Activated CD8-positive, alpha-beta memory T cell treated with anti-CD3 and anti-CD28 coated beads for 36 hours (primary cell): ENCODE measurements at regions not wholly inside any gene's neighbourhood (a gene's known extent, or its start where the extent isn't known, plus 50 kb on each side); places are given as distances from the start of the nearest gene placed in this dataset.
"Not testable (repeated sequence)": the region's sequence is repeated elsewhere in the genome, so short reads cannot be mapped to it uniquely, and the experiment has no call there.

ENCODE experiments used
- CTCF ChIA-PET: fragments of 350-600 bp; sonication (Branson Sonifier 250); formaldehyde crosslinking; loops from one replicate; lab custom pipeline; 2021; ENCODE audit warnings: antibody characterized with exemption; lab: Charles Lee
- POLR2A ChIA-PET: fragments of 350-600 bp; sonication (Branson Sonifier 250); formaldehyde crosslinking; loops from one replicate; lab custom pipeline; 2021; ENCODE audit warnings: antibody characterized with exemption; lab: Charles Lee

GRCh38 chr13:34148359-34148758 is 330.4 kb downstream of the RFC3 start:
- ChIA-PET POLR2A (no interaction called here), CTCF (no interaction called here)

DNA sequence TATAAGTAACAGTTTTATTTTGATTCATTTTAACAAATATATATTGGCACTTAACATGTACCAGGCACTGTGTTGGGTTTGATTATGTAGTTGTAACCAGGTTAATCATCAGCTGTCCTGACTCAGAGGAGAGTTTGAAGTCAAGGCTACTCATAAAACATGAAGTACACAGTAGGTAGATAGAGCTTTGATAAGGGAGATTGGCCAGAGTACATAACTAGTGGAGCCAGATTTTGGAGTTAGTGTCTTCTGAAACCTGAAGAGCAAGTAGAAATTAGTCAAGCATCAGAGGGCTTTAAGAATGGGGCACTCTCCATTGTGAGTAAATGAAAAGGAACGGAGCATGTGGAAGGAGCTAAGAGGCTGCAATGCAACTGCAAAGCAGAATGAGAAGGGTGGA is 333.9 kb downstream of the RFC3 start:
- POLR2A ChIA-PET = no interaction called here
- CTCF ChIA-PET = no interaction called here

GRCh38 chr13:34152409-34152808 is 334.5 kb downstream of the RFC3 start:
- CTCF ChIA-PET = no interaction called here
- POLR2A ChIA-PET = no interaction called here

DNA sequence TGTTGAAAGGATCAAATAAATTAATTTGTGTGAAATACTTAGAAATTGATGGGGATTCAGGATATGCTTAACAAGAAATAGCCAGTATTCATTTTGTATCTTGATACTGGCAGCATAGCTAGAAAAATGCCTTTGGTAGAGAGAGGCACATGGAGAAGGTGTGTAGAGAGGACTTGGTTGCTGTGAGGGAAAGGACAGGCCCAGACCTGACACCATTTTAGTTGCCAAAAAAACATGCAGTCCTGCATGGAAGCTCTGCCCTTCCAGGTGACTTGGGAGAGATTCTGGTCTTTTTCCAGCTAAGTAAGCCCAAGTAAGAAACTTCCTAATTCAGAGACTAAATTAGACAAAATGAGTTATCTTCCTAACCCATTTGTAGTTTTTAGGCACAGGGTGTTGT is 335.0 kb downstream of the RFC3 start:
- POLR2A ChIA-PET = no interaction called here
- CTCF ChIA-PET = no interaction called here

DNA sequence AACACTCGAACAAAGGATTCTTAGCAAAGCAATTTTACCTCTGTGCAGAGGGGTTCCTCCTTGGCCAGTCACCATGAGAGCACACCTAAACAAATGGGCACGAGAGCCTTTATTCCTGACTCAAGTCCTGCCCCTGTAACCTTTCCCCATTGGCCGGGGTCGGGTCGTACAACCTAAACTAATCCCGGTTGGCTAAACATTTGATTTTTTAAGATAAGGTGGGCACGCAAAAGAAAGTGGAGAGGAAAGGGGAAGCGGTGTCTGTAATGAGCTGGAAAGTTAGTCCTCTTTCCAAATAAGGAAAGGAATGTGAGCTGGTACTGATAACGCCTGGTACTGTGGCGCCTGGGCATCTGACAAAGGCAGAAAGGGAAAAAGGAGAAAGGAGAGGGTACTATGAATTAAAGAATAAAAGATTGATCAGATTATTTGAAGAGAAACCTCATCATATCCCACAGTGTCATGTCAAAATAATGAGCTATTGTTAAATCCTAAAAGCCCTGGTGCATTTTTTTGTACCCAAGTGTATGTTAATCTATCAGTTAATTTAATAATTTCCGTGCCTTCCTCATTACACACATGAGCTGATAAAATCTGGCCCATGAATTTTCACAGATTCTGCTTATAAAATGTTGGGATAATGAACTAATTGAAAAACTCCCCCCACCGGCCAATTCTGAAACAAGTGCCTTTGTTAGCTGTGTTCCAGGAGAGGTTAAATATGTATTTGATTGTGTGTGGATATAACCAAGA is 335.7 kb downstream of the RFC3 start:
- ChIA-PET POLR2A (no interaction called here), CTCF (no interaction called here)

GRCh38 chr13:34155931-34156607 is 338.1 kb downstream of the RFC3 start:
- POLR2A ChIA-PET = no interaction called here
- CTCF ChIA-PET = no interaction called here

- CTCF ChIA-PET = no interaction called here
- POLR2A ChIA-PET = no interaction called here
These were observed 339.0 kb downstream of the RFC3 start for GRCh38 chr13:34156841-34157365.

GRCh38 chr13:34159946-34160345 is 342.0 kb downstream of the RFC3 start:
- CTCF ChIA-PET = no interaction called here
- POLR2A ChIA-PET = no interaction called here

- CTCF ChIA-PET = no interaction called here
These were observed 344.1 kb downstream of the RFC3 start for GRCh38 chr13:34161931-34162543.

GRCh38 chr13:34162544-34162933 is 344.6 kb downstream of the RFC3 start:
- ChIA-PET CTCF (no interaction called here), POLR2A (no interaction called here)

More at GRCh38 chr13:34161931-34162543, 344.1 kb downstream of the RFC3 start:
- POLR2A ChIA-PET = no interaction called here

GRCh38 chr13:34164582-34164981 is 346.6 kb downstream of the RFC3 start:
- CTCF ChIA-PET = no interaction called here
- POLR2A ChIA-PET = no interaction called here

GRCh38 chr13:34165158-34165557 is 347.2 kb downstream of the RFC3 start:
- ChIA-PET CTCF (no interaction called here), POLR2A (no interaction called here)

DNA sequence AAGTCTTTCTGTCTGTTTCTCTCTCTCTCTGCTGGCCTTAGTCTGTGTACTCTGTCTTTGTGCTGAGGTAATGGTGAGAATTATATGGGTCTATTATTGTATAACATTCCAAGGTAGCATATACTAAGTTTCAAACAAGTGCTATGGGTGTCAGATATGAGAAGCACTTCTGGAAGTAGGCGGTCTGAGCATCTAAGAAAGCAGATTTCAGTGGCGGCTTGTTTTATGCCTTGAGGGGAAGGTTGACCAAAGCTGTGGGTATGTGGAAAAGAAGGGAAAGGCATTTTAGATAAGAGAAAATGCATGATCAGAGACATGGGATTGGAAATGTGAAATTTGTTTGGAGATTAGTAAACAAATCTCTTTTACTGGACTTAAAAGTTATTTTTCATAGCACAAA is 348.5 kb downstream of the RFC3 start:
- POLR2A ChIA-PET = no interaction called here
- CTCF ChIA-PET = no interaction called here

DNA sequence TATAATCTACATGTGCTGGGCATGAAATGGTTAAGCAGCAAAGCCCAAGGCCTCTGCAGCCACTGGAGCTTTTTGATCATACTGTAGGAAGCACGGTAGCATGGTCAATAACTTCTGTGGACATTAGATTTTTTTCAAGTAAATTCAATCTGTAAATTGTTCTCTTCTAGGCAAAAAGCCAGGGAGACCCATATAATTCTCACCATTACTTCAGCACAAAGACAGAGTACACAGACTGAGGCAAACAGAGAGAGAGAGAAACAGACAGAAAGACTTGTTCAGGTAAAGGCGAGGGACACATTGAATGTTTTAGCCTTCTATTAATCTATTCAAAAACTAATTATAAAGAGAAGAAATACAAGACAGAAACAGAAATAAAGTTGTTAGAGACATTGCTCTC is 349.4 kb downstream of the RFC3 start:
- ChIA-PET POLR2A (no interaction called here), CTCF (no interaction called here)

DNA sequence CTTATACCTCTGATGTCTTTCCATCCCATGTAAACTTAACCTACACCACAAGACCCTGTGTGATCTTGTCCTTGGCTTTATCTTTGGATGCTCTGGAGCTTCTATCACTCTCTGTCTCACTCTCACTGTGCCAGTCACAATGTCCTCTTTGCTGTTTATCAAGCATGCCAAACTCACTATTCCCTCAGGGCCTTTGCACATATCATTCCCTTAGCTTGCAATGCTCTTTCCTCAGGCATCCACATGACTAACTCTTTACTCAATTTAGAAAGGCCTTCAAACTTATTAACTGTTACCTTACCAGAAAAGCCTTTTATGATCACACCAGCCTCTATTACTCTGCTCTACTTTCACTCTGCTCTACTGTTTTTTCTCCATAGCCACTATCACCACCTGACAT is 354.1 kb downstream of the RFC3 start:
- CTCF ChIA-PET = no interaction called here
- POLR2A ChIA-PET = no interaction called here

GRCh38 chr13:34174671-34175145 is 356.8 kb downstream of the RFC3 start:
- ChIA-PET CTCF (no interaction called here), POLR2A (no interaction called here)

DNA sequence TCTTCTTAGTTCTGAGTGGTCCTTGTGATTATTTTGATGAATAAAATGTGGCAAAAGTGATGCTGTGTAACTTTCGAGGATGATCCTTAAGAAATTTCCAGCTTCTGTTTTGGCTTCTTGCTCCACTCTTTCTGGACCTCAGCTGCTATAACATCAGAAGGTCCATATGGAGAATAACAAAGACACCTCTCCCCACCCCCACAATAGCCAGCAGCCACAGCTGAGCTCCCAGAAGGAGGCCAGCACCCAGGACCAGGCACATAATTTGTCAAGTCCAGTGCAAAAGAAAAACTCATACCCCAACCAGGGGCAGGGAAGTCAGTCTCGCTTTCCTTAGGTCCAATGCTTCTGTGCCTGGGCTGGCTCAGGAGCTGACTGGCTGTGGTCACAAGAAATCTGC is 357.6 kb downstream of the RFC3 start:
- POLR2A ChIA-PET = no interaction called here

DNA sequence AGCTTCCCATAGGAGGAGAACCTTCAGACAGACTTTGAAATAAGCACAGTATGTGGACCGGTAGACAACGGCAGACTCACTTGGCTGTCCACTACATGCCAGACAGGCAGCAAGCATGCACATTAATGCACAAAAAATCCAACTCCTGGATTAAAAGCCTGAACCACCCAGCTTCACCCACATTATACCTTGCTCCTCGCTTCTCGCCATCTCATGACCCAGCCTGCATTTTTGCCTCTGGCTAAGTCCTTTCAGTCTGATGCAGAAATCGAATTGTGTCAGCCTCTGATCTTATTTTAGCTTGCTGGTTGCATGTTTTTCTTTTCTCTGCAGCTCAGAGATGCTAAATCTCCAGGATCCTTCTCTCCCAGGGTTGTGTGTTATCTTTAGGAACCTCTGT is 358.7 kb downstream of the RFC3 start:
- ChIA-PET CTCF (no interaction called here), POLR2A (no interaction called here)

More for the DNA sequence above, 357.6 kb downstream of the RFC3 start:
- CTCF ChIA-PET = no interaction called here

- CTCF ChIA-PET = no interaction called here
- POLR2A ChIA-PET = no interaction called here
These were observed 361.5 kb downstream of the RFC3 start for GRCh38 chr13:34179481-34179880.

GRCh38 chr13:34179927-34180326 is 362.0 kb downstream of the RFC3 start:
- ChIA-PET CTCF (no interaction called here), POLR2A (no interaction called here)

GRCh38 chr13:34181256-34181655 is 363.3 kb downstream of the RFC3 start:
- POLR2A ChIA-PET, CTCF ChIA-PET: not testable (repeated sequence)
